ENCODE measurements at regions not wholly inside any gene's neighbourhood (a gene's known extent, or its start where the extent isn't known, plus 50 kb on each side); places are given as distances from the start of the nearest gene placed in this dataset.

DNA sequence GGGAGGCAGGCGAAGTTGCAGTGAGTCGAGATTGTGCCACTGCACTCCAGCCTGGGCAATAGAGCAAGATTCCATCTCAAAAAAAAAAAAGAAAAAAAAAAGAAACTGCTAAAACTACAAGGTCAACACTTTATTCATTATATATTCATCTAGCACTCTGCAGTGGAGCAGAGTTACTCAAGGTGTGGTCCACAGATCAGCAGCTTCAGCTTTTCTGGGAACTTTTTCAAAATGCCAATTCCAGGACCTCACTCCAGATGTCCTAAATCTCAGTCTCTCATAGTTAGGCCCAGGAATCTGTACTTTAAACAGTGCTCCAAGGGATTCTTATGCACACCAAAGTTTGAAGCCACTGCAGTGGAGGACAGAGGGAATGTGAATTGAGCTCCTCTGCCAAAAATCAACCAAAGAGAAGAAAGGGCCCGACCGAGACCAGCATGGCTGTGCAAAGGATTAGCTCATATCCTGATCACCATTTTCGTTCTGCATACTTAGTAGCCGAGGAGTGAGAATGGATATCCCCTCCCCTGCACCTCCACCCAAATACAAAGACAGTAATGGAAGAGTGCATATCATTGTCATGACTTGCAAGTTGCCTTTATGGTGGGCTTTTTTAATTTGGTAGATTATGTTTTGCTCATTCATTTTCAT is 201.9 kb downstream of the MEX3B start:
- TF ChIP-seq CTCF (IDR thresholded peaks at IDR 0.05) (no peak), POLR2A (IDR thresholded peaks at IDR 0.05) (no peak)
